Glutamatergic neuron (in vitro differentiated cells): ENCODE measurements at regions not wholly inside any gene's neighbourhood (a gene's known extent, or its start where the extent isn't known, plus 50 kb on each side); places are given as distances from the start of the nearest gene placed in this dataset.

Experiments used
- DNase-seq: peaks from one replicate; pipeline ENCODE4 v3.0.0; 2022
- H3K27ac Mint-ChIP-seq: one replicate; pipeline ENCODE4 v1.8.0; 2020; ENCODE audit warnings: mild to moderate bottlenecking, mixed read lengths, inconsistent platforms; ENCODE audit not compliant: unreplicated experiment
- H3K27me3 Mint-ChIP-seq: one replicate; pipeline ENCODE4 v1.8.0; 2020; ENCODE audit warnings: mild to moderate bottlenecking, moderate library complexity, mixed read lengths, inconsistent platforms; ENCODE audit not compliant: unreplicated experiment
- H3K36me3 Mint-ChIP-seq: one replicate; pipeline ENCODE4 v1.8.0; 2020; ENCODE audit warnings: mild to moderate bottlenecking, mixed read lengths, inconsistent platforms; ENCODE audit not compliant: unreplicated experiment
- H3K4me1 Mint-ChIP-seq: one replicate; pipeline ENCODE4 v1.8.0; 2020; ENCODE audit warnings: mild to moderate bottlenecking, low read depth, mixed read lengths, inconsistent platforms; ENCODE audit not compliant: unreplicated experiment
- H3K4me3 Mint-ChIP-seq: one replicate; pipeline ENCODE4 v1.8.0; 2020; ENCODE audit warnings: mild to moderate bottlenecking, mixed read lengths, inconsistent platforms; ENCODE audit not compliant: unreplicated experiment
- H3K9me3 Mint-ChIP-seq: one replicate; pipeline ENCODE4 v1.8.0; 2020; ENCODE audit warnings: mild to moderate bottlenecking, moderate library complexity, mixed read lengths, inconsistent platforms; ENCODE audit not compliant: unreplicated experiment
- TF ChIP-seq, protein P1 (sequence below): fragments of 200-600 bp; sonication (generic); IDR thresholded peaks from one replicate; pipeline ENCODE4 v1.5.0; 2021; ENCODE audit not compliant: partially characterized antibody, unreplicated experiment

GRCh38 chr17:59464246-59464645 lies 101.2 kb upstream of the DHX40 start:
- H3K27ac Mint-ChIP-seq = no peak overlapping the region
- H3K4me1 Mint-ChIP-seq = no peaks in the 10 kb centered on the region
- TF ChIP-seq, protein P1, sequence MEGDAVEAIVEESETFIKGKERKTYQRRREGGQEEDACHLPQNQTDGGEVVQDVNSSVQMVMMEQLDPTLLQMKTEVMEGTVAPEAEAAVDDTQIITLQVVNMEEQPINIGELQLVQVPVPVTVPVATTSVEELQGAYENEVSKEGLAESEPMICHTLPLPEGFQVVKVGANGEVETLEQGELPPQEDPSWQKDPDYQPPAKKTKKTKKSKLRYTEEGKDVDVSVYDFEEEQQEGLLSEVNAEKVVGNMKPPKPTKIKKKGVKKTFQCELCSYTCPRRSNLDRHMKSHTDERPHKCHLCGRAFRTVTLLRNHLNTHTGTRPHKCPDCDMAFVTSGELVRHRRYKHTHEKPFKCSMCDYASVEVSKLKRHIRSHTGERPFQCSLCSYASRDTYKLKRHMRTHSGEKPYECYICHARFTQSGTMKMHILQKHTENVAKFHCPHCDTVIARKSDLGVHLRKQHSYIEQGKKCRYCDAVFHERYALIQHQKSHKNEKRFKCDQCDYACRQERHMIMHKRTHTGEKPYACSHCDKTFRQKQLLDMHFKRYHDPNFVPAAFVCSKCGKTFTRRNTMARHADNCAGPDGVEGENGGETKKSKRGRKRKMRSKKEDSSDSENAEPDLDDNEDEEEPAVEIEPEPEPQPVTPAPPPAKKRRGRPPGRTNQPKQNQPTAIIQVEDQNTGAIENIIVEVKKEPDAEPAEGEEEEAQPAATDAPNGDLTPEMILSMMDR = no peak
- no peak overlapping the region for H3K4me3 Mint-ChIP-seq
- H3K27me3 Mint-ChIP-seq = peaks cover 1% of the 10 kb centered on the region
- H3K9me3 Mint-ChIP-seq = no peaks in the 10 kb centered on the region
- no peak for DNase-seq
- no peaks in the 10 kb centered on the region for H3K36me3 Mint-ChIP-seq

DNA sequence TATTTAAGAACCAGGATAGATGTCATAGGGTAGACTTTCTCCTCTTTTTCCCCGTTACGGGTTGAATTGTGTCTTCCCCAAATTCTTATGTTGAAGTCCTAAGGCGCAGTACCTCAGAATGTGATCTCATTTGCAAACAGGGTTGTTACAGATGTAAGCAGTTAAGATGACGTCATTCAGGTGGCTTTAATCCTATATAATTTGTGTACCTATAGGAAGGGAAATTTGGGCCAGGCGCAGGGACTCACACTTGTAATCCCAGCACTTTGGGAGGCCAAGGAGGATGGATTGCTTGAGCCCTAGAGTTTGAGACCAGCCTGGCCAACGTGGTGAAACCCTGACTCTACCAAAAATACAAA lies 99.5 kb upstream of the DHX40 start:
- no peak for DNase-seq
- Mint-ChIP-seq H3K4me3 (no peak overlapping the region), H3K9me3 (no peaks in the 10 kb centered on the region), H3K36me3 (no peaks in the 10 kb centered on the region), H3K4me1 (no peaks in the 10 kb centered on the region), H3K27me3 (peaks cover 1% of the 10 kb centered on the region), H3K27ac (no peak overlapping the region)
- TF ChIP-seq, protein P1 = no peak

GRCh38 chr17:59466946-59467801 lies 98.2 kb upstream of the DHX40 start:
- H3K9me3 Mint-ChIP-seq = no peaks in the 10 kb centered on the region
- DNase-seq = no peak
- H3K36me3 Mint-ChIP-seq = no peaks in the 10 kb centered on the region
- peaks cover 2% of the 10 kb centered on the region for H3K27me3 Mint-ChIP-seq
- H3K4me3 Mint-ChIP-seq = no peak overlapping the region
- no peak overlapping the region for H3K27ac Mint-ChIP-seq
- TF ChIP-seq, protein P1 = no peak
- H3K4me1 Mint-ChIP-seq = no peaks in the 10 kb centered on the region

DNA sequence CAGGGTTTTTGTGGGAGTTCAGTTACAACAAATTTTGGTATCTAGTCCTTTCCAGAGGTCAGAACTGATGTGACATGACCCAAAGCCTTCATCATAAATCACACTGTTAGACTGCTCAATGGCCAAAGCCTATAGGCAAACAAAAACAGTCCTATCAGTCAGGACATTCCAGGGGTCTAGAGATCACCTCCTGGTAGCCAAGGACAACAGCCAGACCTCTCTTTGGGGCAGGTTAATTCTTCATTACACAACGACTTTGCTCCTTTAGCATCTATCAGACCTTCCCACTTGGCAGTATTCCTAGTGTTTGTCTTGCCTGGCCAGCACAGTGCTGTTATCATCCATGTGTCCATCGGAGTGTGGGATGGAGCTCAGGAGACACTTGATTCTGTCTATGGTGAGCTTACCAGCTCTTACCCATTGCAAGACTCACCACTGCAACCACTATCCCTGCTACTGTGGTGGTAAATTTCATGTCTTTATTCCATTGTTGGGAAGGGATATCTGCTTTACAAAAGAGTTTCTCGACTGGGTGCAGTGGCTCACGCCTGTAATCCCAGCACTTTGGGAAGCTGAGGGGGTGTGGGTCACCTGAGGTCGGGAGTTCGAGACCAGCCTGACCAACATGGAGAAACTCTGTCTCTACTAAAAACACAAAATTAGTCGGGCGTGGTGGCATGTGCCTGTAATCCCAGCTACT lies 95.5 kb upstream of the DHX40 start:
- TF ChIP-seq, protein P1 = no peak
- no peak overlapping the region for H3K4me3 Mint-ChIP-seq
- no peaks in the 10 kb centered on the region for H3K4me1 Mint-ChIP-seq
- no peaks in the 10 kb centered on the region for H3K36me3 Mint-ChIP-seq
- peaks cover 2% of the 10 kb centered on the region for H3K27me3 Mint-ChIP-seq
- no peak overlapping the region for H3K27ac Mint-ChIP-seq
- no peak for DNase-seq
- H3K9me3 Mint-ChIP-seq = no peaks in the 10 kb centered on the region
